Naive thymus-derived CD8-positive, alpha-beta T cell (primary cell): ENCODE measurements at regions not wholly inside any gene's neighbourhood (a gene's known extent, or its start where the extent isn't known, plus 50 kb on each side); places are given as distances from the start of the nearest gene placed in this dataset.
"Not testable (repeated sequence)": the region's sequence is repeated elsewhere in the genome, so short reads cannot be mapped to it uniquely, and the experiment has no call there.

Experiments
- ATAC-seq, 2 donors: fragments of 150-1000 bp; cut with Tn5 transposase in 1 of 2; sonication (Bioruptor Pico), chemical (Tn5 transposase) in 1 of 2; 1 replicate in 1 of 2; 2 replicates in 1 of 2; pipeline ENCODE4 v1.10.0; 2021; ENCODE audit warnings: mild to moderate bottlenecking in 2 of 2, moderate library complexity in 2 of 2
- POLR2A ChIA-PET: fragments of 350-600 bp; sonication (Branson Sonifier 250); formaldehyde crosslinking; loops from one replicate; lab custom pipeline; 2021; ENCODE audit warnings: antibody characterized with exemption; lab: Charles Lee
- DNase-seq, 10 donors: peaks; one replicate each; pipeline versions ENCODE4 v3.0.0 to v3.0.0-alpha.2; 2020 to 2022
- H3K27ac Mint-ChIP-seq, 10 donors: one replicate each; pipeline ENCODE4 v1.8.0; 2020 to 2022; ENCODE audit warnings: mild to moderate bottlenecking in 10 of 10, mixed read lengths in 10 of 10, moderate library complexity in 4 of 10, inconsistent platforms in 1 of 10
- H3K27me3 Mint-ChIP-seq, 5 donors: one replicate each; pipeline ENCODE4 v1.8.0; 2021 to 2022; ENCODE audit warnings: mixed read lengths in 5 of 5
- H3K36me3 Mint-ChIP-seq, 3 donors: one replicate each; pipeline ENCODE4 v1.8.0; 2020 to 2022; ENCODE audit warnings: mixed read lengths in 3 of 3, mild to moderate bottlenecking in 2 of 3, inconsistent platforms in 1 of 3
- H3K4me1 Mint-ChIP-seq, 4 donors: one replicate each; pipeline ENCODE4 v1.8.0; 2021 to 2022; ENCODE audit warnings: mixed read lengths in 4 of 4
- H3K4me3 Mint-ChIP-seq, 10 donors: one replicate each; pipeline ENCODE4 v1.8.0; 2020 to 2022; ENCODE audit warnings: mild to moderate bottlenecking in 10 of 10, mixed read lengths in 10 of 10, moderate library complexity in 6 of 10, inconsistent platforms in 1 of 10
- H3K9me3 Mint-ChIP-seq, 9 donors: one replicate each; pipeline ENCODE4 v1.8.0; 2020 to 2022; ENCODE audit warnings: mixed read lengths in 9 of 9, mild to moderate bottlenecking in 3 of 9, inconsistent platforms in 1 of 9, moderate library complexity in 1 of 9

- peak overlapping the region in 2 of 10 donors; percentile 38 to 67 for H3K27ac Mint-ChIP-seq
- H3K4me3 Mint-ChIP-seq = no peak overlapping the region
- POLR2A ChIA-PET = no interaction called here
- DNase-seq (no peak), ATAC-seq (no peak)
- no peaks in the 10 kb centered on the region for H3K9me3 Mint-ChIP-seq
- no peaks in the 10 kb centered on the region for H3K27me3 Mint-ChIP-seq
- H3K36me3 Mint-ChIP-seq = peaks cover 0 to 80% (median 24%) of the 10 kb centered on the region in 3 donors
- H3K4me1 Mint-ChIP-seq = peaks cover 3 to 13% (median 12%) of the 10 kb centered on the region in 4 donors
Observed at GRCh38 chr7:149608168-149608567, 110.6 kb upstream of the ZNF746 start.

DNA sequence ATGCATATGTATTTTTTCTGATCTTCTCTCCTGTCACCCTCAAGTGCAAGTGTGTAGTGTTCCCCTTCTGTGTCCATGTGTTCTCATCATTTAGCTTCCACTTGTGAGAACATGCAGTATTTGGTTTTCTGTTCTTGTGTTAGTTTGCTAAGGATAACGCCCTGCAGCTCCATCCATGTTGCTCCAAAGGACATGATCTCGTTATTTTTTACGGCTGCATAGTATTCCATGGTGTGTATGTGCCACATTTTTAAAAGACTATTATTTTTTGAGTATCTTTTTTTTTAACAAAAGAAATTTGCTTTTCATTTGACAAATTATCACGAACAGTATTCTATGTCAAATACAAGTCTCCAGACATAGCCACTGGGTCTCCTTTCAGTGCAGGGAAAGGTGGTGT, 110.1 kb upstream of the ZNF746 start:
- Mint-ChIP-seq H3K4me1 (peaks cover 3 to 13% (median 8%) of the 10 kb centered on the region in 4 donors), H3K27me3 (no peaks in the 10 kb centered on the region), H3K36me3 (peaks cover 0 to 80% (median 27%) of the 10 kb centered on the region in 3 donors), H3K4me3 (no peak overlapping the region), H3K27ac (no peak overlapping the region), H3K9me3 (no peaks in the 10 kb centered on the region)
- DNase-seq = no peak
- POLR2A ChIA-PET = no interaction called here
- no peak for ATAC-seq

GRCh38 chr7:149606826-149607225, 109.2 kb upstream of the ZNF746 start:
- peak overlapping the region in 4 of 10 donors; percentile 9 to 32 (median 22) for H3K27ac Mint-ChIP-seq
- ATAC-seq = no peak
- POLR2A ChIA-PET = interaction anchor here (0.5 kb wide), 1 partner anchor 22 kb away, joined by 3 read pairs; no protein-coding TSS in a partner anchor
- H3K36me3 Mint-ChIP-seq = peaks cover 0 to 78% (median 26%) of the 10 kb centered on the region in 3 donors
- DNase-seq = no peak
- peak overlapping the region in 1 of 10 donors; percentile 16 for H3K4me3 Mint-ChIP-seq
- H3K27me3 Mint-ChIP-seq = no peaks in the 10 kb centered on the region
- H3K4me1 Mint-ChIP-seq = peaks cover 4 to 20% (median 10%) of the 10 kb centered on the region in 4 donors
- no peaks in the 10 kb centered on the region for H3K9me3 Mint-ChIP-seq

- POLR2A ChIA-PET = no interaction called here
- ATAC-seq = no peak
- H3K36me3 Mint-ChIP-seq = peaks cover 0 to 72% (median 30%) of the 10 kb centered on the region in 3 donors
- H3K27me3 Mint-ChIP-seq = no peaks in the 10 kb centered on the region
- H3K4me3 Mint-ChIP-seq = peak overlapping the region in 1 of 10 donors; percentile 2
- H3K27ac Mint-ChIP-seq = peak overlapping the region in 6 of 10 donors; percentile 13 to 88 (median 52)
- peaks cover 14 to 31% (median 18%) of the 10 kb centered on the region in 4 donors for H3K4me1 Mint-ChIP-seq
- no peak for DNase-seq
- H3K9me3 Mint-ChIP-seq = no peaks in the 10 kb centered on the region
Observed at GRCh38 chr7:149605696-149606095, 108.1 kb upstream of the ZNF746 start.

DNA sequence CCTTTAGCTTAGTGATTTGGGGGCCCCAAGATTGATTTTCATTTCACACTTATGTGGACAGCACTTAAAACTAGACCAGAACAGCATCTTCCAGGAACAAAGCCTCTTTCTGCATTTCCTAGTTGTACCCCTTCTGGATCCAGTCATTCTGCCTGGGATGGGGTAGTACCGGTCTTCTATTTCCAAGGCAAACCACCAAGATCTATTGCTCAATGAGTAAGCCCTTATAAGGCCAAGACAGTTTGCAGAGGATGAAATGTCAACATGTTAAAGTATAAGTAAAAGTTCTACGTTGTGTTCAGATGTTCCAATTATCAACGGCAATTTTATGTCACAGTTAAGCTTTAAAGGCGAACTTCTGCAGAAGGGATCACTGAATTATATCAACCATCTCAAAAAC, 106.9 kb upstream of the ZNF746 start:
- POLR2A ChIA-PET = no interaction called here
- H3K4me1 Mint-ChIP-seq = peaks cover 25 to 43% (median 27%) of the 10 kb centered on the region in 4 donors
- peaks cover 0 to 67% (median 28%) of the 10 kb centered on the region in 3 donors for H3K36me3 Mint-ChIP-seq
- no peak overlapping the region for H3K4me3 Mint-ChIP-seq
- ATAC-seq (no peak), DNase-seq (no peak)
- no peaks in the 10 kb centered on the region for H3K9me3 Mint-ChIP-seq
- H3K27ac Mint-ChIP-seq = peak overlapping the region in 5 of 10 donors; percentile 20 to 77 (median 67)
- H3K27me3 Mint-ChIP-seq = no peaks in the 10 kb centered on the region

DNA sequence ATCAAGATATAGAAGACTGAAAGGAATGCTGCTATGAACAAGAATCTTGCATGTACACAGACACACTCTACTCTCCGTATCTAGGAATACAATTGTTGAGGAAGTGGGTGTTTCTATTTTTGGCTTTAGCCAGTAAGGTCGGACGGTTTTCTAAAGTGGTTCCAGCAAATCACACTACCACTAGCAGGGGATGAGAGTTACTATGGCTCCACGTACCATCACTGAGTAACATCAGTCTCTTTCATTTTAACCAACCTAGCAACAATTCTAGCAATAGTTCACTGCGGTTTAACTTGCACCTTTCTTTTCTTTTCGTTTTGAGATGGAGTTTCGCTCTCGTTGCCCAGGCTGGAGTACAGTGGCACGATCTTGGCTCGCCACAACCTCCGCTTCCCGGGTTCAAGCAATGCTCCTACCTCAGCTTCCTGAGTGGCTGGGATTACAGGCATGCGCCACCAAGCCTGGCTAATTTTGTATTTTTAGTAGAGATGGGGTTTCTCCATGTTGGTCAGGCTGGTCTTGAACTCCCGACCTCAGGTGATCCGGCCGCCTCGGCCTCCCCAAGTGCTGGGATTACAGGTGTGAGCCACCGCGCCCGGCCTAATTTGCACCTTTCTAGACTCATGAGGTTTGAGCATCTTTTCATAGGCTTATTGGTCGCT, 103.2 kb upstream of the ZNF746 start:
- H3K27me3 Mint-ChIP-seq, H3K9me3 Mint-ChIP-seq, POLR2A ChIA-PET: not testable (repeated sequence)
- peak in 4 of 10 donors; percentile 26 to 60 (median 47) for DNase-seq
- Mint-ChIP-seq H3K36me3 (peaks cover 0 to 57% (median 24%) of the 10 kb centered on the region in 3 donors), H3K4me1 (peaks cover 29 to 49% (median 40%) of the 10 kb centered on the region in 4 donors), H3K27ac (peak overlapping the region; percentile 68 to 94 (median 86)), H3K4me3 (peak overlapping the region; percentile 0 to 87 (median 70))
- ATAC-seq = peak; percentile 85 to 90

DNA sequence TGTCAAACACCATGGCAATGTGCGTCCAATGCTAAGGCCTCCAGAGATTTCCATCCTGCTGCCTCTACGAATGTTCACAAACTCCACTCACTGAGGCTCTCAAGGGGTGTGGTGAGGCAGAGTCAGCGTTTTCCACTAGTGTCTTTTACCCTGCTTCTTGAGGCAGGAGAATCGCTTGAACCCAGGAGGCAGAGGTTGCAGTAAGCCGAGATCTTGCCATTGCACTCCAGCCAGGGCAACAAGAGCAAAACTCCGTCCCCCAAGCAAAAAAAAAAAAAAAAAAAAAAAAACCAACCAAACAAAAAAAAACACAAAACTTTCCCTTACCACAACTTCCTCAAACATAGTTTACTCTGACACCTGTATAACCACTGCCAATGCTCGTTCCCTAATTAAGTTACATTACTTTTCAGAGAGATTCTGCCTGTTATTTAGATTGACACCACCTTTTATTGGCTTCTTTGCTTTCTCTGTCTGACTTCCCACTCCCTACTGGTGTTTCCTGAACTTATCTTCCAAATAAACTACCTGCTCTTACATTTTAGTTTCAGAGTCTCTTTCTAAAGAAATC, 102.1 kb upstream of the ZNF746 start:
- ATAC-seq = peak; percentile 18 to 59
- Mint-ChIP-seq H3K27ac (peak overlapping the region; percentile 23 to 94 (median 88)), H3K36me3 (peaks cover 0 to 53% (median 24%) of the 10 kb centered on the region in 3 donors), H3K9me3 (no peaks in the 10 kb centered on the region), H3K4me3 (peak overlapping the region; percentile 51 to 83 (median 72)), H3K27me3 (no peaks in the 10 kb centered on the region), H3K4me1 (peaks cover 29 to 46% (median 40%) of the 10 kb centered on the region in 4 donors)
- POLR2A ChIA-PET = no interaction called here
- peak in 3 of 10 donors; percentile 12 to 26 (median 21) for DNase-seq

DNA sequence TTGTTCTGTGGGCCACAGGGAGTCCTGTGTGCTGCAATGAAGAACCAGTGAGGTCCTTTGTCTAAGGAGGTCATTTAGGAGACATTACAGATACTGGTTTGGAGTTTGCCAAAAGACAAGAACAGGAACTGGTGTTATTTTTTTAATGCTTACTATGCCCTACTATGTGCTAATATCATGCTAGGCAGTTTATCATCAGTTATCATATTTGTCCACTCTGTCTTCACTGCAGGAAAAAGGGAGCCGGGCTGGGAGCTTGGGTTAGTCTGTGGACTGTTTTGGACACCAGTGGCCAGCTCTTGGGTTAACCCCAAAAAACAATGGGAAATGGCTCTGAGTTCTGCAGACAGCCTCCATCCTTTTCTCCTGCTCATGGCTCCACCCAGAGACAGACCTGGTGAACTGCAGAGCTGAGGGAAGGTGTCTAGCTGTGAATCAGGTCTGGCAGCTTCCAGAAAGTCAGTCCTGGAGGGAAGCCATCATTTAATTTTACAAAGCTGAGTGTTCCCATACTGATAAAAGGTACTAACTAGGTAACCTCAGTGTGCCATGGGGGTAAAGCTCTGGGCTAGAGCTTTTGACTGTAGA, 101.2 kb upstream of the ZNF746 start:
- DNase-seq (no peak), ATAC-seq (no peak)
- peak overlapping the region in 3 of 10 donors; percentile 71 to 83 (median 73) for H3K4me3 Mint-ChIP-seq
- H3K27me3 Mint-ChIP-seq = no peaks in the 10 kb centered on the region
- H3K27ac Mint-ChIP-seq = peak overlapping the region in 9 of 10 donors; percentile 20 to 94 (median 88)
- peaks cover 36 to 46% (median 40%) of the 10 kb centered on the region in 4 donors for H3K4me1 Mint-ChIP-seq
- peaks cover 0 to 58% (median 24%) of the 10 kb centered on the region in 3 donors for H3K36me3 Mint-ChIP-seq
- POLR2A ChIA-PET = interaction anchor here (0.5 kb wide), 1 partner anchor 23 kb away, joined by 4 read pairs; no protein-coding TSS in a partner anchor
- H3K9me3 Mint-ChIP-seq = no peaks in the 10 kb centered on the region

DNA sequence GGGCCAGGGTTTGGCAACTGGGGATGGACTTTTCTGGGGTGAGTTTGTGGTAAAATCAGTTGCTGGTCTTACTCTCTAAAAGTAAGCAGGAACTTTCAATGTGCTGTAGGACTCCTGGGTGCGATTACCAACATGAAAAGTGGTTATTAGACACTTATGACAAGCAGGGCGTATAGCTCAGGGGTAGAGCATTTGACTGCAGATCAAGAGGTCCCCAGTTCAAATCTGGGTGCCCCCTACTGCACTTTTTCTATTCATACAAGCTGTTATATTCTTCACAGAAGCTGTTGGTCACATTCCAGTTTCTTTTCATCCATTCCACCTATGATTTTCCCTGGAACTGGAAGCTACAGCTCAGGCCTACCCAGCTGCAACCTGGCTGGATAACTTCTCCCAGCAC, 100.2 kb upstream of the ZNF746 start:
- DNase-seq, H3K9me3 Mint-ChIP-seq, H3K4me3 Mint-ChIP-seq, H3K27me3 Mint-ChIP-seq, ATAC-seq: not testable (repeated sequence)
- peaks cover 0 to 51% (median 23%) of the 10 kb centered on the region in 3 donors for H3K36me3 Mint-ChIP-seq
- POLR2A ChIA-PET = interaction anchor here (0.9 kb wide), 1 partner anchor 60 kb away, joined by 3 read pairs; no protein-coding TSS in a partner anchor
- peaks cover 37 to 46% (median 40%) of the 10 kb centered on the region in 4 donors for H3K4me1 Mint-ChIP-seq
- H3K27ac Mint-ChIP-seq = peak overlapping the region in 4 of 10 donors; percentile 35 to 63 (median 59)

- ATAC-seq = no peak
- DNase-seq = no peak
- POLR2A ChIA-PET = no interaction called here
- no peak overlapping the region for H3K4me3 Mint-ChIP-seq
- no peaks in the 10 kb centered on the region for H3K27me3 Mint-ChIP-seq
- H3K36me3 Mint-ChIP-seq = peaks cover 3 to 57% (median 23%) of the 10 kb centered on the region in 3 donors
- H3K4me1 Mint-ChIP-seq = peaks cover 28 to 33% (median 28%) of the 10 kb centered on the region in 4 donors
- peak overlapping the region in 1 of 10 donors; percentile 43 for H3K27ac Mint-ChIP-seq
- H3K9me3 Mint-ChIP-seq = no peaks in the 10 kb centered on the region
Observed at GRCh38 chr7:149595541-149595940, 97.9 kb upstream of the ZNF746 start.

DNA sequence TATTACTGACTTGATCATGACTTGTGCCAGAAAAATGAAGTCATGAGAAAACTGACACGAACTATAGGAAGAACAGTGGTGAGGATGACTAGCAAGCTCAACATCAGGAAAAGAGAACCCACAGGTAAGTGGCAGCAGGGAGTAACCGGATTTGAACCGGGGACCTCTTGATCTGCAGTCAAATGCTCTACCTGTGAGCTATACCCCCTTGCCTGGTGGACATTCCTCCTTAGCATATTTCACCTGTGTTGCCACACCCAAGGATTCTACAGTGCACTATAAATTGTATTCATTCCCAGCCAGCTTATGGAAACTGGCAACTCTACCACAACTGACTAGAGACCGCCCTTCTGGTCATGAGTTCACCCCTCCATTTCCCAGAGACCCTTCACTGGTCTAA, 97.5 kb upstream of the ZNF746 start:
- Mint-ChIP-seq H3K27me3 (no peaks in the 10 kb centered on the region), H3K27ac (no peak overlapping the region), H3K9me3 (no peaks in the 10 kb centered on the region), H3K4me3 (no peak overlapping the region), H3K36me3 (peaks cover 7 to 61% (median 27%) of the 10 kb centered on the region in 3 donors), H3K4me1 (peaks cover 23 to 33% (median 30%) of the 10 kb centered on the region in 4 donors)
- POLR2A ChIA-PET = no interaction called here
- ATAC-seq (no peak), DNase-seq (no peak)

DNA sequence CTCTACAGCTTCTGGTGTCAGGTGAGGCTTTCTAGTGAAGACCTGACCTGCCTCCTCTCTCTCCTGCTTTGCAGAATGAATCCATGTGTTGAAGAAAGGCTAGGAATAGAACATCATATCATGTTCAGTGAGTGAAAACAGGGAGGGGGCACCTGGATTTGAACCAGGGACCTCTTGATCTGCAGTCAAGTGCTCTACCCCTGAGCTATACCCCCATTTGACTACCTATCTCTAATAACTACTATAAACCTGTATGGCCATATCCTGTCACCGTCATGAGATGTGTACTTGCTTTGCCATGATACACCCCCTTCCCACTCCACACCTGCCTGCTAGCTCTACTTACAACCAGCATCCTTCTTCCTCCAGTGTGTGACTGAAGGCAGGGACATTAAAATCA, 91.3 kb upstream of the ZNF746 start:
- Mint-ChIP-seq H3K4me3 (no peak overlapping the region), H3K36me3 (peaks cover 7 to 72% (median 46%) of the 10 kb centered on the region in 3 donors), H3K4me1 (peaks cover 1 to 19% (median 12%) of the 10 kb centered on the region in 4 donors), H3K27me3 (no peaks in the 10 kb centered on the region), H3K9me3 (no peaks in the 10 kb centered on the region), H3K27ac (peak overlapping the region in 1 of 10 donors; percentile 27)
- ATAC-seq (no peak), DNase-seq (no peak)
- POLR2A ChIA-PET = no interaction called here
